ENCODE measurements at regions not wholly inside any gene's neighbourhood (a gene's known extent, or its start where the extent isn't known, plus 50 kb on each side); places are given as distances from the start of the nearest gene placed in this dataset.
"Not testable (repeated sequence)": the region's sequence is repeated elsewhere in the genome, so short reads cannot be mapped to it uniquely, and the experiment has no call there.

DNA sequence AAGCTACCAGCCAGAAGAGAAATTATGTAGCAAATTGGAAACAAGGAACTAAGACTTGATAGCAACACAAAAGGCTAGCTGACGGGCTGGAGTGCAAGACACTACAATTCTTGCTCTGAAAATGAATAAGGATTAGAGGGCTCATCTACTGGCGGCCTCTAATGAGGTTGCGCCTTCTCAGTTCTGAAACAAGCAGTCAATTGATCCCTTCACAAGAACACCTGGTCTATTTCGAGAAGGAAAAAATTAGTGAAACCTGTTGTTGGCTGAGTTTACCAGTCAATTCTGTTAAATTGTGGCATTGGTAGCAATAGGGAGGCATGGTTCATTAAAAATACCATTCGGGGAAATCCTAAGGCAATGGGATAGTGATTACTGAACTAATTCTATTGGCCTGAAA is 74.8 kb upstream of the JARID2 start:
- TF ChIP-seq POLR2A (IDR thresholded peaks at IDR 0.05; ENCODE audit: low read length): no peak
- TF ChIP-seq GATA1 (IDR thresholded peaks at IDR 0.05; ENCODE audit: low read depth, low read length): no peak
- DNase-seq: no peak

DNA sequence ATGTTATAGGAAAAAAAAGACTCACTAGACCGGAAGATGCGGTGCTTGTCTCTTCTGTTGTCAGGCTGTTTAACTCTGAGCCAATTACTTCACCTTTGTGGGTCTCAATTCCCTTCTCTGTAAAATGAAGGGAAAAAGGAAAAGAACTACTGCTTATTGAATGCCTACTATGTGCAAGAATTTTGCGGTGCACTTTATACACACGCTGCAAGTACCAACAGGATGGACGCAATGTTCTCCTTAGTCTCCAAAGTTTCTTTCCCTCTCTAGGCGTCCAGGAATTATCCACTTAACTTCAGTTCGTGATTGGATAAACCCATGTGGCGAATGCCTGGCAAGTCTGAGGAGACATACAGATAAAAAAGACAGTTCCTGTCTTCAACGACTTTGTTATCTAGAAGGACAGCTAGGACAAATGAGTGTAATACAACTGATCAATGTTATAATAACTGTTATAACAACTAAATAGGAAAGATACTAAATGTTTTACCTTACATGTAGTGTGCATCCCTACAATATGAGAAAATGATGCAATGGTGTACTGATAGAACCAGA is 69.0 kb upstream of the JARID2 start:
- no peak for TF ChIP-seq POLR2A (IDR thresholded peaks at IDR 0.05; ENCODE audit: low read length)
- no peak for TF ChIP-seq GATA1 (IDR thresholded peaks at IDR 0.05; ENCODE audit: low read depth, low read length)
- no peak for DNase-seq

DNA sequence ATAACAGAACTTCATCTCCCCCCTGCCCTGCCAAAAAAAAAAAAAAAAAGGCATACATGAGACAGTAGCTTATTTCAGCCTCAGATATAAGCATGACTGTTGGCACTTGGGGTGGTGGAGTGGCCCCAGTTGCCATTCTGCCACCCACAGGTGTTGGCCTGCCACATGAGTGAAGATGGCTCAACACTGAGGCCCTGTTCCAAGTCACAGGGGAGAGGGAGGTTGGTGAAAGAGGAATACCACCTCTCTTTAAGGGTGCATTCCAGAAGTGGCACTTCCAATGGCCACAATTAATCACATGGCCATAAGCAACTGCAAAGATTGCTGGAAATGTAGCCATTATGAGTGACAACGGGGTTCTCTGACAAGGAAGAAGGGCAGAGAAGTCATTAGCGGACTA is 61.9 kb upstream of the JARID2 start:
- no peak for TF ChIP-seq POLR2A (IDR thresholded peaks at IDR 0.05; ENCODE audit: low read length)
- no peak for TF ChIP-seq GATA1 (IDR thresholded peaks at IDR 0.05; ENCODE audit: low read depth, low read length)
- no peak for DNase-seq

DNA sequence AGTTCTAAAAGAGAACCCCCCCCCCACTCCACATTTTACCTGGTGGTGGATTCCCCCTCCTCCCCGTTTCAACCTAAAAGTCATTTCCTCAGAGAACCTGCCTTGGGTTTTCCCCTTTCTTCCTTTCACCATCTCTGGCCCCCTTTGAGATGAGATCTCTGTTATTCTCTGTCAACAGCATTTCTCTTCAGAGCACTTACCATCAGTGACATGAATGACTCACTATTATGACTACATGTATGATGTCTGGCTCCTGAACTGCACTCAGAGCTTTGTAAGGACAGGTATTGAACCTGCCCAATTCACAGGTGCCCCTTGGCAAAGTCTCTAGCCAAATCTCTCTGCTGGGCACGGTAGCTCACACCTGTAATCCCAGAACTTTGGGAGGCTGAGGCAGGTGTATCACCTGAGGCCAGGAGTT is 61.4 kb upstream of the JARID2 start:
- no peak for DNase-seq
- no peak for TF ChIP-seq GATA1 (IDR thresholded peaks at IDR 0.05; ENCODE audit: low read depth, low read length)
- TF ChIP-seq POLR2A (IDR thresholded peaks at IDR 0.05; ENCODE audit: low read length): no peak

DNA sequence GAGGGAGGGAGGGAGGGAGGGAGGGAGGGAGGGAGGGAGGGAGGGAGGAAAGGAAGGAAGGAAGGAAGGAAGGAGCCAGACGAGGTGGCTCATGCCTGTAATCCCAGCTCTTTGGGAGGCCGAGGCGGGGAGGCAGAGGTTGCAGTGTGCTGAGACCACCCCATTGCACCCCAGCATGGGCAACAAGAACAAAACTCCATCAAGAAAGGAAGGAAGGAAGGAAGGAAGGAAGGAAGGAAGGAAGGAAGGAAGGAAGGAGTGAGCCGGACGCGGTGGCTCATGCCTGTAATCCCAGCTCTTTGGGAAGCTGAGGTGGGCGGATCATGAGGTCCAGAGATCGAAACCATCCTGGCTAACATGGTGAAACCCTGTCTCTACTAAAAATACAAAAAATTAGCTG is 60.8 kb upstream of the JARID2 start:
- not testable (repeated sequence) for DNase-seq

DNA sequence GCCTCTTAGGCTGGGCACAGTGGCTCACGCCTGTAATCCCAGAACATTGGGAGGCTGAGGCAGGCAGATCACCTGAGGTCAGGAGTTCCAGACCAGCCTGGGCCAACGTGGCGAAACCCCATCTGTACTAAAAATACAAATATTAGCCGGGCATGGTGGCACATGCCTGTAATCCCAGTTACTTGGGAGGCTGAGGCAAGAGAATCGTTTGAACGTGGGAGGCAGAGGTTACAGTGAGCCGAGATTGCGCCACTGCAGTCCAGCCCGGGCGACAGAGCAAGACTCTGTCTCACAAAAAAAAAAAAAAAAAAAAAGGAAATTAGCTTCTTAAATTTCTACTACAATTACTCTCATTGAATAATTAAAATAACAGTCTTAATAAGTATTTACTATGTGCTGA is 52.4 kb upstream of the JARID2 start:
- DNase-seq: not testable (repeated sequence)

DNA sequence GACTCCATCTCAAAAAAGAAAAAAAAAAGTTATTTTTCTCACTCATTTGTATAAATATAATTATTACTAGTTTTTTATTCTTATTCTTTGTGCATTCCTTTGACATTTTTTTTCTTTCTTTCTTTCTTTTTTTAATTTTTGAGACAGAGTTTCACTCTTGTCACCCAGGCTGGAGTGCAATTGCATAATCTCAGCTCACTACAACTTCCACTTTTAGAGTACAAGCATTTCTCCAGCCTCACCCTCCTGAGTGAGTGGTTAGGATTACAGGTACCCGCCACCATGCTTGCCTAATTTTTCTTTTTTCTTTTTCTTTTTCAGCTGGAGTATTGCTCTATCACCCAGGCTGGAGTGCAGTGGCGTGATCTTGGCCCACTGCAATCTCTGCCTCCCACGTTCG is 51.4 kb upstream of the JARID2 start:
- TF ChIP-seq GATA1 (IDR thresholded peaks at IDR 0.05; ENCODE audit: low read depth, low read length) (no peak), POLR2A (IDR thresholded peaks at IDR 0.05; ENCODE audit: low read length) (no peak)
- DNase-seq: no peak

Measured in erythroblast (primary cell).